Loucy (cell line): ENCODE measurements at regions not wholly inside any gene's neighbourhood (a gene's known extent, or its start where the extent isn't known, plus 50 kb on each side); places are given as distances from the start of the nearest gene placed in this dataset.

Experiments
- EZH2phosphoT487 ChIP-seq: fragments of 200-600 bp; IDR thresholded peaks from 2 replicates; pipeline ENCODE4 v1.6.1; 2018; ENCODE audit warnings: antibody characterized with exemption, mild to moderate bottlenecking, moderate library complexity, borderline replicate concordance
- TF ChIP-seq, protein P1 (sequence below): fragments of 200-600 bp; sonication (generic); conservative IDR thresholded peaks from 2 replicates; pipeline ENCODE4 v1.5.1; 2014; ENCODE audit warnings: mild to moderate bottlenecking, antibody characterized with exemption, low read length

- TF ChIP-seq, protein P1, sequence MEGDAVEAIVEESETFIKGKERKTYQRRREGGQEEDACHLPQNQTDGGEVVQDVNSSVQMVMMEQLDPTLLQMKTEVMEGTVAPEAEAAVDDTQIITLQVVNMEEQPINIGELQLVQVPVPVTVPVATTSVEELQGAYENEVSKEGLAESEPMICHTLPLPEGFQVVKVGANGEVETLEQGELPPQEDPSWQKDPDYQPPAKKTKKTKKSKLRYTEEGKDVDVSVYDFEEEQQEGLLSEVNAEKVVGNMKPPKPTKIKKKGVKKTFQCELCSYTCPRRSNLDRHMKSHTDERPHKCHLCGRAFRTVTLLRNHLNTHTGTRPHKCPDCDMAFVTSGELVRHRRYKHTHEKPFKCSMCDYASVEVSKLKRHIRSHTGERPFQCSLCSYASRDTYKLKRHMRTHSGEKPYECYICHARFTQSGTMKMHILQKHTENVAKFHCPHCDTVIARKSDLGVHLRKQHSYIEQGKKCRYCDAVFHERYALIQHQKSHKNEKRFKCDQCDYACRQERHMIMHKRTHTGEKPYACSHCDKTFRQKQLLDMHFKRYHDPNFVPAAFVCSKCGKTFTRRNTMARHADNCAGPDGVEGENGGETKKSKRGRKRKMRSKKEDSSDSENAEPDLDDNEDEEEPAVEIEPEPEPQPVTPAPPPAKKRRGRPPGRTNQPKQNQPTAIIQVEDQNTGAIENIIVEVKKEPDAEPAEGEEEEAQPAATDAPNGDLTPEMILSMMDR: no peak
- no peak for TF ChIP-seq EZH2phosphoT487
Measured at GRCh38 chrX:69085151-69085550, 80.1 kb downstream of the PJA1 start.
